IPS-18a (cell line): ENCODE measurements at regions not wholly inside any gene's neighbourhood (a gene's known extent, or its start where the extent isn't known, plus 50 kb on each side); places are given as distances from the start of the nearest gene placed in this dataset.

ENCODE experiments used
- H3K27ac ChIP-seq: one replicate; pipeline ENCODE4 v1.5.1; 2013; ENCODE audit warnings: low read length
- H3K27me3 ChIP-seq: one replicate; pipeline ENCODE4 v1.6.1; 2013; ENCODE audit warnings: mild to moderate bottlenecking, low read length; ENCODE audit not compliant: control insufficient read depth, insufficient read depth
- H3K36me3 ChIP-seq: one replicate; pipeline ENCODE4 v1.6.1; 2013; ENCODE audit warnings: low read depth, low read length; ENCODE audit not compliant: control insufficient read depth
- H3K4me1 ChIP-seq: one replicate; pipeline ENCODE4 v1.6.1; 2013; ENCODE audit warnings: low read depth, low read length; ENCODE audit not compliant: control insufficient read depth
- H3K4me3 ChIP-seq: one replicate; pipeline ENCODE4 v1.5.1; 2013; ENCODE audit warnings: low read length
- H3K9ac ChIP-seq: one replicate; pipeline ENCODE4 v1.6.1; 2013; ENCODE audit warnings: mild to moderate bottlenecking, low read length, moderate library complexity
- H3K9me3 ChIP-seq: one replicate; pipeline ENCODE4 v1.6.1; 2013; ENCODE audit warnings: low read depth, low read length; ENCODE audit not compliant: control insufficient read depth

DNA sequence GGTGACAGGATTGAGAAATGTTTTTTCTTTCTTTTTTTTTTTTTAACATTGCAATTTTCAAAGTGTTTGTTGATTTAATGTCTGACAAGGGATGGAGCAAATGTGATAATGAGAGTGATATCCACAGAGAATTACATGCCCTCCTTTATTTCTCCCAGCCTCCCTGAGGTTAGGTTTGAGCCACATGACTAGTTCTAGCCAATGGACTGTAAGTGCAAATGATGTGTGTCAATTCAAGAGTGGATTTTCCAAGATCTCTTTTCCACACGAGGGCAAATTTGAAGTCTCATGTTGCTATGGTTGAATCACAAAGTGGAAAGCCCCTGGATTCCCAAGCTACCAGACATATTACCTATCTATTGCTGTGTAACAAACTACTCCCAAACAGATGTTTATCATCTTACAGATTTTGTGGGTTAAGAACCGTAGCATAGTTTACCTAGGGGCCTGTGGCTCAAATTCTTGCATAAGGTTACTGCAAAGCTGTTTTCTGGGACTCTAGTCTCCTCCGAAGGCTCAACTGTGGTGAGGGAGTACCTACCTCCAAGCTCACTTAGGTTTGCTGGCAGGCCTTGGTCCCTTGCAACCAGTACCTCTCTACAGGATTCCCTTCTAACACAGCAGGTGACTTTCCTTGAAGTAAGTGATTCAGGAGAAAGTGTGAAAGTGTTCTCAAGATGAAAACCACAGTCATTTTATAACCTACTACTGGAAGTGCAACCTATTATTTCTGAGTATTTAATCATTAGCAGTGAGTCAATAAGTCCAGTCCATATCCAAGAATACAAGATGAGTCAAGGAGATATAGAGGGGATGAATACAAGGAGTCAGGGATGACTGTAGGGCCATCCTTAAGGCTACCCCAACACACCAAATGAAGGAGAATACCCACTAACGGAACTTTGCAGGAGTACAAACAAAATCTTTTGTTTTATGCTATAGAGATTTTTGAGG lies 533.6 kb downstream of the PTPRC start:
- H3K9ac ChIP-seq: no peak overlapping the region
- H3K4me3 ChIP-seq: no peak overlapping the region
- H3K27me3 ChIP-seq: no peaks in the 10 kb centered on the region
- H3K27ac ChIP-seq: no peak overlapping the region
- H3K4me1 ChIP-seq: no peaks in the 10 kb centered on the region
- no peaks in the 10 kb centered on the region for H3K9me3 ChIP-seq
- no peaks in the 10 kb centered on the region for H3K36me3 ChIP-seq

DNA sequence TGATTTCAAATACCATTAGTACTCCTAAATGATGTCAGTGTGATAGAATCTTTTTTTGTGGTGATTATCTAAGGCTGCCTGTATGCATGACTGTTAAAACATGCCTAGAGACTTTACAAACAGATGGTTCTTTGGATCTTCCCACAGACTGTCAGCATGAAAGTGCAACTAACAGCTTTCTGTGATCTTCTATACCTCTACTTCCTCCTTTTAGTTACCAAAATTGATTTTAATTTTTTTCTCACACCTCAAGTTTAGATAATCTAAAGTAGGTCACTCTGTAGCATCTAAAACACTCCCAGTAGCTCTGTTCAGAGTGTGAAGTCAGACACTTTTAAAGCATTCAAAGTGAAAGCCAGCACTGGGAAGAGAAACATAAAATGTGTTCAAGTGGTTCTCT lies 534.5 kb downstream of the PTPRC start:
- H3K4me3 ChIP-seq: no peak overlapping the region
- no peak overlapping the region for H3K9ac ChIP-seq
- no peak overlapping the region for H3K27ac ChIP-seq
- H3K27me3 ChIP-seq: no peaks in the 10 kb centered on the region
- H3K4me1 ChIP-seq: no peaks in the 10 kb centered on the region
- no peaks in the 10 kb centered on the region for H3K9me3 ChIP-seq
- H3K36me3 ChIP-seq: no peaks in the 10 kb centered on the region

DNA sequence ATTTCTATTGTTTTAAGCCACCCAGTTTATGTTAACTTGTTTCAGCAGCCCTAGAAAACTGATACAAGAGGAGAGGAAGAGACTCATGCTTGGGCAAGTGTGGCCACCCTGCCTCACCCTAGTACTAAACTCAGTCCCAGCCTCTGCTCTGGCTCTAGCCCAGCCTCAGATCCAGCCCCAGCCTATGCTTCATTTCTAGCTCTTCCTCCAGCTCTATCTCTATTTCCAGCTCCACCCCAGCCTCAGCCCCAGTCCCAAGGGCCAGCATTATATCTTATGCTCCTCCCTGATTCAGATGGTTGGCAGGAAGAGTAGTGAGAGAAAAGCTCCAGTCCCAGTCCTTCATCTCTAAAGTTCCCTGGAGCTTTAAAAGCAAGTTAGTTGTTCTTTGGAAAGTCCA lies 535.5 kb downstream of the PTPRC start:
- no peak overlapping the region for H3K27ac ChIP-seq
- no peaks in the 10 kb centered on the region for H3K27me3 ChIP-seq
- no peaks in the 10 kb centered on the region for H3K4me1 ChIP-seq
- no peak overlapping the region for H3K9ac ChIP-seq
- no peak overlapping the region for H3K4me3 ChIP-seq
- no peaks in the 10 kb centered on the region for H3K9me3 ChIP-seq
- no peaks in the 10 kb centered on the region for H3K36me3 ChIP-seq

DNA sequence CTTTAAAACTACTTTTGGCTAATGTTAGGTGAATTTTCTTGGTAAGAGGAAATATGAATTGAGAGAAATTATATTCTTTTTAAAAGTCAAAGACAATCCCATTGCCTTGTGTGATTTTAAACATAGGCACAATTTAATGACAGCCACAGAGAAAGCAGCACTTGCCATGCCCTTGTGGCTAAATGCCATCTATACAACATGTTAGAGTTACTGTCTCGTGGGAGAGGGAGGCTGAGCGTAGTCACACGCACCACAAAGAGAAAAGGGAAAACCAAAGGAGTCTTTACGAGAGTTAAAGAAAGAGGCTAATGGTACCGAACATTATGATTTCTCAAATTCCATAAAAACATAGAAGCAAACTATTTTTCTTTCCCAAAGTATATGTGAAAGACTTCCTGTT lies 537.9 kb downstream of the PTPRC start:
- Histone ChIP-seq H3K9ac (no peak overlapping the region), H3K27ac (no peak overlapping the region), H3K4me1 (no peaks in the 10 kb centered on the region), H3K4me3 (no peak overlapping the region), H3K27me3 (no peaks in the 10 kb centered on the region), H3K9me3 (no peaks in the 10 kb centered on the region), H3K36me3 (no peaks in the 10 kb centered on the region)

DNA sequence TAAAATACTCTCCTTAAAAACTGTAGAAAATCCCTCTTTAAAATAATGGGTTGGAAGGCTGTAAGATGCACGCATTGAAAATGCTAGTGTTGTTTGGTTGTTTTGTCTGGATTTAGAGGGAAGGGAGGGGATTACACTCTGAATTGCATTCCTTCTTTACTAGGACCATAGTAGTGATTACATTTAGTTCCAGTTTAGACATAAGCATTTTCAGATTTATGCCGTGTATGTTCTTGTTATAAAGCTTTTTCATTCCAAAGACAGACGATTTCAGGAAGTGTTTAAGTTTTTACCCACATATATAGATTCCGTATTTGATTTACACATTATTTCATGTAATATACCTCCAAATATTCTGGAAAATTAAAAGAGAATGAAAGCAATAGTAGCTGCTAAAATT lies 538.4 kb downstream of the PTPRC start:
- Histone ChIP-seq H3K4me1 (no peaks in the 10 kb centered on the region), H3K9me3 (no peaks in the 10 kb centered on the region), H3K9ac (no peak overlapping the region), H3K36me3 (no peaks in the 10 kb centered on the region), H3K27ac (no peak overlapping the region), H3K27me3 (no peaks in the 10 kb centered on the region), H3K4me3 (no peak overlapping the region)

DNA sequence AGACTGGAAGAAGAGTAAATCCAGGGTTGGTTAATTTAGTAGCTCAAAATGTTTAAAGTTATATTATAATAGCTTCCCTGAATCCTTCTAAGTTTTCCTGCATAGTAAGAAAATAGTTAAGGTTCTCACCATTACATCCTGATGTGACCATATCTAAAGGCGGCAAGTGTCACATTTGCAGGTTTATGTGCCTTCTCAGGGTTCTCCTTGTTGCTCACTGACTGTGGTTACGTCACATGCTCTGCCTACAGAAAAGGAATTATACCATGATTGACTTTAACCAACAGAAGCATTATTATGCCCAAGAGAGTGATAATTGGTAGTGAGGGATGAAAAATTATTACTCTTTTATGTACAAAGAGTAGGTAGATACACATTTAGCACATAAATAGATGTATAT lies 539.8 kb downstream of the PTPRC start:
- no peaks in the 10 kb centered on the region for H3K27me3 ChIP-seq
- H3K9me3 ChIP-seq: no peaks in the 10 kb centered on the region
- H3K4me3 ChIP-seq: no peak overlapping the region
- no peak overlapping the region for H3K9ac ChIP-seq
- H3K36me3 ChIP-seq: no peaks in the 10 kb centered on the region
- no peak overlapping the region for H3K27ac ChIP-seq
- no peaks in the 10 kb centered on the region for H3K4me1 ChIP-seq

DNA sequence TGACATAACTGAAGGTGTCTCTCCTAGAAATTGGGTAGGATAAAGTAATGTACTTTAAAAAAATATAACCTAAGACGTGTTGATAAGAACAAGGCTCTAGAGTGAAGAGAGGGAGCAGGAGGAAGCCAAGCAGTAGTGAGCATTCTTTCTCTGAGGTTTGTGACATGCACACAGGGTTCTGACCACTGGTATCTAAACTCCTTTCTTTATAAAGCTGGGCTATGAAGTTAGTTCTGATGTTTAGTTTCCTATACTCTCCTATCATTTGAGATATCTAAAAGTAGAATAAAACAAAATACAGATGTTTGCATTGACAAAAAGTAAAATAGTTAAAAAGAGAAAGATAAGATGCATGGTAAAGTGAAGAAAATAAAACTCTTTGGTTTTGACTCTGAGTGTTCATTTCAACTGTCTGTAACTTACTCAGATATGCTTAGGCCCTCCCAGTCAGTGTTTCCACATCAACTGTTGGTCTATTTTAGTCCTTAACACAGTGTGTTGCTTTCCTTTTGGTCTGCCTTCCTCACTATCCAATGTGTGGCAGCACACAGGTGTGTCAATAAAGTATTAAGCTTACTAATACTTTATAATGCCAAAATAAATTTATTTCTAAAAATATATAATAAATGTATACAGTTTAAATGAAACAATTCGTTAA lies 543.5 kb downstream of the PTPRC start:
- Histone ChIP-seq H3K4me3 (no peak overlapping the region), H3K36me3 (no peaks in the 10 kb centered on the region), H3K9ac (no peak overlapping the region), H3K27me3 (no peaks in the 10 kb centered on the region), H3K9me3 (no peaks in the 10 kb centered on the region), H3K27ac (no peak overlapping the region), H3K4me1 (no peaks in the 10 kb centered on the region)

DNA sequence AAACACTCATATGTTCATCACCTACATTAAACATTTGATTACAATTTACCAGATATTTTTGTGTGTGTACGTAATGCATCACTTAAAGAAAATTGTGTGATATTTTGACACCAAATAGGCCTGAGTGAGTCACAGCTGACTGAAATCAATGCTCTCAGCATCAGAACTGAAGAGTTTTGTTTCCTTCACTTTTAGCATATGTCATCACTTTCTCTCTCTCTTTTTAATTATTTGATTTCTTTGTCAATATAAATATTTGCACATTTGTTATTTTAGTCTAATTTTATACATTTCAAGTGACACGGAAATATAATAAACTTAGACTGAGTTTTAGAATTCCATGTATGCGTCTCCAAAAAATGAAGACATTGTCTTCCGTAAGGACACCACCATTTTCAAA lies 545.3 kb downstream of the PTPRC start:
- Histone ChIP-seq H3K4me1 (no peaks in the 10 kb centered on the region), H3K36me3 (no peaks in the 10 kb centered on the region), H3K9me3 (no peaks in the 10 kb centered on the region), H3K4me3 (no peak overlapping the region), H3K9ac (no peak overlapping the region), H3K27me3 (no peaks in the 10 kb centered on the region), H3K27ac (no peak overlapping the region)

DNA sequence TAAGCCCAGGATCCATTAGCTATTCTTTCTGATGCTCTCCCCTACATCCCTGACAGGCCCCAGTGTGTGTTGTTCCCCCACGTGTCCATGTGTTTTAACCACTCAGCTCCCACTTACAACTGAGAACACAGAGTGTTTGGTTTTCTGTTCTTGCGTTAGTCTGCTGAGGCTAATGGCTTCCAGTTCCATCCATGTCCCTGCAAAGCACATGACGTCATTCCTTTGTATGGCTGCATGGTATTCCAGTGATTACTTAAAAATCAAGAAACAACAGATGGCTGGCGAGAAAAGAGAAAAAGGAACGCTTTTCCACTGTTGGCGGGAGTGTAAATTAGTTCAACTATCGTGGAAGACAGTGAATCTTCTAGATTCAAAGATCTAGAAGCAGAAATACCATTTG lies 556.0 kb downstream of the PTPRC start:
- H3K4me1 ChIP-seq: no peaks in the 10 kb centered on the region

DNA sequence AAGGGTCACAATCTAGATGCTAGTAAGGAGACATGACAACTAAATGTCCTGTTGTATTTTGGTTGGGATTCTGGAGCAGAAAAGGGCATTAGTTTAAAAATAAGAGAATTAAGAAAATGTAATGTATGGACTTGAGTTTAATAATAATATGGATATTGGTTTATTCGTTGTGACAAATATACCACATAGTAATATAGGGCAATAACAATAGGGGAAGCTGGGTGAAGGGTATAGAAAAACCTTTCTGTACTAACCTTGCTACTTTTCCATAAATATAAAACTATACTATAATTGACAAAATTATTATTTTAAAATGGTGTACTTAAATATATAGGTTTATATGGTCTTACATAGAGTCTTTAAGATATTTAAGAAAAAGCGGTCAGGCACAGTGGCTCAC lies 558.9 kb downstream of the PTPRC start:
- no peaks in the 10 kb centered on the region for H3K9me3 ChIP-seq
- no peak overlapping the region for H3K4me3 ChIP-seq
- no peaks in the 10 kb centered on the region for H3K36me3 ChIP-seq
- no peaks in the 10 kb centered on the region for H3K27me3 ChIP-seq
- no peak overlapping the region for H3K9ac ChIP-seq
- H3K4me1 ChIP-seq: no peaks in the 10 kb centered on the region
- no peak overlapping the region for H3K27ac ChIP-seq

More for the DNA sequence above, 556.0 kb downstream of the PTPRC start:
- Histone ChIP-seq H3K27ac (no peak overlapping the region), H3K9me3 (no peaks in the 10 kb centered on the region), H3K4me3 (no peak overlapping the region), H3K27me3 (no peaks in the 10 kb centered on the region), H3K9ac (no peak overlapping the region), H3K36me3 (no peaks in the 10 kb centered on the region)

DNA sequence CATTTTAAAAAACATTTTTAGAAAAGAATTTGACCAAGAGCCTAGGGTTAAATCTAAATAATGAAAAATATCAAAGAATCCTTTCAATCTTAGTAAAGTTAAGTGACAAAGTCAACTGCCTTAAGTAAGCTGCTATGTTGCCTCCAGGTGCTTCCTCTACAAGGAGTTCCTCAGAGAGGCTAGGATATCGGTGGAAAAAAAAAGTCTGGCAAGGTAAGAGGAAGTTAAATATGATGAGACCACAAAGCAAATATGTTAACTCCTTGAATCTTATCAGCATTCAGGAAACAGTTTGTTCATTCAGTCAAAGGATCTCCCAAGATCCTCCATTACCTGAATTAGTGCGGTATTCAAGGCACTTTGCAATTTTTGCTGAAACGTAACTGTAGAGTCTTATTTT lies 563.5 kb downstream of the PTPRC start:
- Histone ChIP-seq H3K9me3 (no peaks in the 10 kb centered on the region), H3K27me3 (no peaks in the 10 kb centered on the region), H3K9ac (no peak overlapping the region), H3K4me1 (no peaks in the 10 kb centered on the region), H3K4me3 (no peak overlapping the region), H3K36me3 (no peaks in the 10 kb centered on the region), H3K27ac (no peak overlapping the region)

DNA sequence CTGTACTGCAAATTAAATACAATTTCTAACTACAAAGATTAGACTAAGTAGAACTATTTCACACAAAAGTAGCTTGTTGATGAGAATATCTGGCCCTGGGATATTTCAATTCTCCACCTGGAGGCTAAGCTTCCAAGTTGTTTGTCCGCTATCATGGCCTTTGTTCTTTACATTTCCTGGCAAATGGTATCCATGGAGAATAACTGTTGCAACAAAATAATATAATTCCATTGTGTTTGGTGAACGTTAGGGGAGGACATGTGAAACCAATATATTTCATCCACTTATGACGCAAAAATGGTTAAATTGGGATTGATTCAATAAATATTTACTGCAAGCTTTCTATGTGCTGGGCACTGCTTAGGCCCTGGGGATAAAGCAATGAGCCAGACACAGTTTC lies 565.4 kb downstream of the PTPRC start:
- H3K27ac ChIP-seq: no peak overlapping the region

More for the DNA sequence above, 565.4 kb downstream of the PTPRC start:
- H3K9me3 ChIP-seq: no peaks in the 10 kb centered on the region
- H3K27me3 ChIP-seq: no peaks in the 10 kb centered on the region
- H3K4me1 ChIP-seq: no peaks in the 10 kb centered on the region
- no peaks in the 10 kb centered on the region for H3K36me3 ChIP-seq
- H3K9ac ChIP-seq: no peak overlapping the region
- H3K4me3 ChIP-seq: no peak overlapping the region
